ENCODE measurements at regions not wholly inside any gene's neighbourhood (a gene's known extent, or its start where the extent isn't known, plus 50 kb on each side); places are given as distances from the start of the nearest gene placed in this dataset.

GRCh38 chrX:150164971-150165600 is 198.0 kb upstream of the MAMLD1 start (continued):
- no peak for TF ChIP-seq SPI1 (IDR thresholded peaks at IDR 0.05; ENCODE audit: borderline replicate concordance, insufficient read depth, low read depth, low read length)

- CTCF ChIA-PET, result no interaction called here
- POLR2A ChIA-PET, result no interaction called here
Measured at GRCh38 chrX:150165776-150166610, 197.1 kb upstream of the MAMLD1 start.

More at GRCh38 chrX:150165776-150166610, 197.1 kb upstream of the MAMLD1 start:
- H3K4me2 ChIP-seq (ENCODE audit: control insufficient read depth, insufficient read depth), result no peak overlapping the region
- no peaks in the 10 kb centered on the region for H3K27me3 ChIP-seq (replicated peaks in 1 of 2; ENCODE audit: control insufficient read depth in 2 of 2, insufficient read depth in 2 of 2, low read length in 1 of 2)
- SMC1A ChIA-PET (ENCODE audit: uncharacterized antibody, unreplicated experiment), result no interaction called here
- TF ChIP-seq NRF1 (conservative IDR thresholded peaks at IDR 0.05; ENCODE audit: low read depth, low read length) (no peak), NR2C1 (IDR thresholded peaks at IDR 0.05) (no peak), ZNF687 (IDR thresholded peaks at IDR 0.05) (no peak)
- no TSS peak for BruUV-seq (replicated peaks)
- intact Hi-C loops (cut with micrococcal nuclease; ENCODE audit: unreplicated experiment) (no loop called here), in situ Hi-C loops (cut with MboI) (no loop called here)
- H3K9ac ChIP-seq (ENCODE audit: control insufficient read depth, insufficient read depth, low read length), result no peak overlapping the region
- no peaks in the 10 kb centered on the region for H3K79me2 ChIP-seq (ENCODE audit: control insufficient read depth, insufficient read depth, low read length)
- no peak for ATAC-seq
- no peaks in the 10 kb centered on the region for H3K36me3 ChIP-seq (ENCODE audit: control insufficient read depth in 2 of 2, insufficient read depth in 2 of 2, low read length in 1 of 2)
- no peak for FAIRE-seq
- H3K4me3 ChIP-seq, result no peak overlapping the region
- no peaks in the 10 kb centered on the region for H4K20me1 ChIP-seq (ENCODE audit: control insufficient read depth, insufficient read depth)
- DNase-seq (ENCODE audit: low read depth, low spot score), result no peak
- no peaks in the 10 kb centered on the region for H3K4me1 ChIP-seq (ENCODE audit: control insufficient read depth, insufficient read depth, low read length)
- 6% methylated on average over 6 of the region's 6 CpGs for WGBS (ENCODE audit: insufficient coverage, insufficient replicate concordance, low lambda C conversion rate, missing lambda C conversion rate)
- no peak overlapping the region for H2AFZ ChIP-seq (ENCODE audit: control insufficient read depth, low read depth, low read length)
- no peaks in the 10 kb centered on the region for H3K9me3 ChIP-seq (replicated peaks; ENCODE audit: control insufficient read depth, insufficient read depth, low read length)
- no peak overlapping the region for H3K27ac ChIP-seq (ENCODE audit: control insufficient read depth, insufficient read depth)
- RAD21 ChIA-PET (ENCODE audit: unreplicated experiment), result no interaction called here
